ENCODE measurements at regions not wholly inside any gene's neighbourhood (a gene's known extent, or its start where the extent isn't known, plus 50 kb on each side); places are given as distances from the start of the nearest gene placed in this dataset.
A peak's percentile ranks its signal among the peaks of the same experiment; 100 is the strongest.

DNA sequence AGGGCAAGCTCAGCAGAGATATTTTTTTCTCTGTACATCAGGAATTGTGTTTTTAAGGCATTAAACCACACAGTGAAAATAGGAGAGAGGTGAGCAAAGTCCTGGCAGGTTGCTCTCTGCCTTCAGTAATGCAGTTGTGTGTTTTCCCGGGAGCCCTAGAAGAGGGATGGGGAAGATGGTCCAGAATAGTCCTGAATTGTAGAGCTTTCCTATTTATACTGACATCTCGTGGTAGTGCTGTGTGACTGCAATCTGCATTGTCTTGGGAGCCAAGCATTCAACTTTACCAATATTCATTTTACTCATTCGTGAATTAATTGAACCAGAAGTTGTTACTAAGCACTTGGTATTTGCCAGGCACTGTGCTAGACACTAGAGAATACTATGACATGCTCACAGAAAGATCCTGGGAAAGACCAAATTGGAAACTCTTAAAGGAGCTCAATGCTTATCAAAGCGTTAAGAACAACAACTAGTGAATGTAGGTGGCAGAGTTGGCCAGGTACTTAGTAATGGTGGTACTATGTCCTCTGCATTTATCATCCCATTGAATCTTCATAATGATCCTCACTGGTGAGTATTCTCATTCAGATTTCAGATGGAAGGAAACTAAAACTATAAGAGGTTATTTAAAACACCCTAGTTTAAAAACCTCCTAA lies 214.6 kb downstream of the TRIB2 start:
- DNase-seq = peak; percentile 27 to 28

GRCh38 chr2:12932192-12932591 lies 215.5 kb downstream of the TRIB2 start:
- DNase-seq = no peak

DNA sequence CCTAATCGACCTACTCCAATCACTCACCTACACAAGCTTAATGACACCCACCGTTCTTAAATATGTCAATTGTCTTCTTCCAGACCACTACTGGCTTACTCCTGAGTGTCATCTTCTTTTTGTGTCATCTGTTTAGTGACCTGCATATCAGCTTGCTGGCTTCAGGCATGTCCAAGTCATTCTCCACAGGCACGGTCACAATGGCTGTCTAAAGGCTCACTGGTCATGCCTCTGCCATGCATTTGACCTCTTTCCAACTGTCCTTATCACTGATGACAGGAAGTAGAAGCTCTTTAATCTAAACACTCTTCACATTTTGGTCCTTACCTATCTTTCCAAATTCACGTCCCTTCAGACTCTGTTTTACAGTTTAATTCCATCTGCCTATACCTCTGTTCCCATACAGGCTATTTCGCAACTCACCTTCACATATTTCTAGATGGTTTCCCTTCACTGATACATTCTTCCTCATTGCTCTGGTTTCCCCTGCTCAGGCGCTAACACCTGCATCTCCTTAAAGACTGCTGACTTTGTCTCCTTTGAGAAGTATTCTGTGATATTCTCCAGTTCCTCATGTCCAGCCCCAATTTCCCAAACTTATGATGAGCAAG lies 217.5 kb downstream of the TRIB2 start:
- no peak for DNase-seq

DNA sequence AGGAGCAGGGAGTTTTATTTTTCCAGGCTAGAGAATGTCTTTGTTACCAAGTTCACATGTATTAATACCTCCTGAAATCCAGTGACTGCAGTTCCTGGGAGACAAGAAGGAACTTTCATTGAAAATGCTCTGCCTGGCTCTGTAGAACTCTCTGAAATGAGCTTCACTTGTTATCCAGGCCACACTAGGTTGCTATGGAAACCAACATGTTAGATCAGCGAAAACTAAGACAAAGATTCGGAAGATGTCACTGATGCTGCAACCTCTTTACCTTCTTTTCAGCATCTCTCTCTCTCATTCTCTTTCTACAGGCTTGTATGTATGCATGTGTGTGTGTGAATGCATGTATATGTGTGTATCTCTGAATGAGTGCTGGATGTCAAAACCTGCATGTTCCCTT lies 218.5 kb downstream of the TRIB2 start:
- no peak for DNase-seq

GRCh38 chr2:12935796-12936195 lies 219.1 kb downstream of the TRIB2 start:
- DNase-seq = no peak

- DNase-seq = no peak
These were observed 224.5 kb downstream of the TRIB2 start for GRCh38 chr2:12941203-12941602.

- DNase-seq = no peak
These were observed 231.7 kb downstream of the TRIB2 start for GRCh38 chr2:12948231-12948960.

- DNase-seq = no peak
These were observed 232.2 kb downstream of the TRIB2 start for GRCh38 chr2:12948961-12949353.

GRCh38 chr2:12949406-12949805 lies 232.7 kb downstream of the TRIB2 start:
- DNase-seq = no peak

- DNase-seq = no peak
These were observed 233.4 kb downstream of the TRIB2 start for GRCh38 chr2:12950174-12950573.

- DNase-seq = peak in 1 of 2 donors; percentile 17
These were observed 234.4 kb downstream of the TRIB2 start for GRCh38 chr2:12950957-12951656.

- DNase-seq = no peak
These were observed 234.9 kb downstream of the TRIB2 start for GRCh38 chr2:12951657-12951973.

- no peak for DNase-seq
These were observed 236.9 kb downstream of the TRIB2 start for GRCh38 chr2:12953596-12953995.

GRCh38 chr2:12955864-12956263 lies 239.1 kb downstream of the TRIB2 start:
- DNase-seq = no peak

DNA sequence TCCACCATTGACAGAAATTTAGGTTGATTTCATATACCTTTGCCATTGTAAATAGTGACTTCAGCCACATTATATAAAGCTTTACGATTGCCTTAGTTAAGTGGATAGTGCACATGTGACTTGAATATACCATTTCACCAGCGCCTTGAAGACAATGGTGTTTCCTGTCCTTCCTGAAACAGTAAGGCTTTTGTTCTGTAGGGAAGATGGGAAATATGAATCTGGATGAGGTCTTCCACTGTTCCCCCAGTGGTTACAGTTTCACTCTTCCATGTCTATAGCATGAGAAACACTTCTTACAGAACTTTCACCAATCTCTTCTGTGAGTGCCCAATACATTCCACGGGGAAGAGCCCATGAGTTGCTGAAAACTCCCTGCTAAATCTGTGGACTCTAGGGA lies 240.5 kb downstream of the TRIB2 start:
- no peak for DNase-seq

- DNase-seq = no peak
These were observed 243.2 kb downstream of the TRIB2 start for GRCh38 chr2:12959935-12960334.

GRCh38 chr2:12960671-12961070 lies 243.9 kb downstream of the TRIB2 start:
- DNase-seq = no peak

DNA sequence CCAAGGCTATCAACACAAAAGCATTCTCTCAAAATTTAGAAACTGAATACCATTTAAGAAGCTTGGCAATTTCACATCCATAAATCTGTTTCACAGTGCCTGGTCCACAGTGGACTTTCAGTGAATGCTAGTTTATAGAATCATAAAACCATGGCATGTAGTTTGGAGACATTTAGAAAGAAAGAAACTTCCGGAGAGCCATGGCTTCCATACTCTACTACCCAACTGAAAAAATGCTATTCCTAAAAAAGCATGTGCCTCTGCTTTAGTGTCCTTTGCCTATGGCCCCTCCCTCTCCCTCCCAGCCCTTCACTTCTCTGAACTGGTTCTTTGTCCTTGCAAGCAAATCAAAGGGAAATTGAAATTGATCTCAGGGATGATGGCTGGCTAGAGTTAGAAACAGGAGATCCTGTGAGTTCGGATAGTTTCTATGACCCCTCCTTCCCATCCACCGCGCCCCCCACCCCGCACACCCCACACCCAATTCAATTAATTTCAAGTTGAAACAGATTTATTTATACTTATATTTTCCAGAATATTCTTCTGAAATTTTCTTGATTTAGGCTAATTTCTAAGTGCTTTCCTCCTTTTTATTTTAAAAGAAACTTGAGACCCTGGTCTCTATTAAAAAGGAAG lies 248.3 kb downstream of the TRIB2 start:
- no peak for DNase-seq

GRCh38 chr2:12965540-12966269 lies 249.0 kb downstream of the TRIB2 start:
- peak; percentile 60 to 86 for DNase-seq

DNA sequence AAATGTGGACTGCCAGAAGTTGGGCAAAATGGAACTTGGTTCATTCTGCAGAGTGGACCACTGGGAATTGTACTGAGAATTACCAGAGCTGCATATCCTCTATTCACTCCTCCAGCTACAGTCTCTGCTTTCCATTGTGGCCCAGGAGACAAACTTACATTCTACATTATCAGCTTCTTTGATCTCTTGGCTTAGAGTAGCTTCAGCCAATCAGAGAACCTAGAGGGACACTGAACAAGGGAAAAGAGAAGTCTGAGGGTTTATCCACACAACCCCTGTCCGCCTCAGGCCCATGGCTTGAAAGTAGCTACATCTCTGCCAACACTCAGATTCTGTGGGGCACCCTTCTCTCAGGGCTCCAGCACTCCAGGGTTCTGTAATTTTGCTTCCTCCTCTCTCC lies 251.1 kb downstream of the TRIB2 start:
- DNase-seq = no peak

- DNase-seq = no peak
These were observed 251.7 kb downstream of the TRIB2 start for GRCh38 chr2:12968399-12968798.

GRCh38 chr2:12970861-12971260 lies 254.1 kb downstream of the TRIB2 start:
- DNase-seq = no peak
